GM21825 (cell line): ENCODE measurements at regions not wholly inside any gene's neighbourhood (a gene's known extent, or its start where the extent isn't known, plus 50 kb on each side); places are given as distances from the start of the nearest gene placed in this dataset.

ENCODE experiments used
- ATAC-seq: cut with Tn5 transposase; IDR thresholded peaks from one replicate; pipeline ENCODE4 v1.9.1; 2021; ENCODE audit warnings: mild to moderate bottlenecking, moderate library complexity; ENCODE audit not compliant: unreplicated experiment

- no peak for ATAC-seq
Observed at GRCh38 chr15:70271422-70272088, 173.8 kb upstream of the TLE3 start.

- no peak for ATAC-seq
Observed at GRCh38 chr15:70270752-70271111, 173.0 kb upstream of the TLE3 start.

- ATAC-seq = no peak
Observed at GRCh38 chr15:70269991-70270751, 172.5 kb upstream of the TLE3 start.

GRCh38 chr15:70269311-70269911 is 171.7 kb upstream of the TLE3 start:
- no peak for ATAC-seq

- no peak for ATAC-seq
Observed at GRCh38 chr15:70268698-70269251, 171.1 kb upstream of the TLE3 start.

GRCh38 chr15:70267879-70268278 is 170.2 kb upstream of the TLE3 start:
- no peak for ATAC-seq

GRCh38 chr15:70267306-70267705 is 169.6 kb upstream of the TLE3 start:
- no peak for ATAC-seq

- ATAC-seq = no peak
Observed at GRCh38 chr15:70266412-70267121, 168.8 kb upstream of the TLE3 start.

GRCh38 chr15:70265986-70266385 is 168.3 kb upstream of the TLE3 start:
- no peak for ATAC-seq

- no peak for ATAC-seq
Observed at GRCh38 chr15:70265466-70265978, 167.8 kb upstream of the TLE3 start.

- no peak for ATAC-seq
Observed at GRCh38 chr15:70264738-70265465, 167.2 kb upstream of the TLE3 start.

GRCh38 chr15:70264014-70264582 is 166.4 kb upstream of the TLE3 start:
- ATAC-seq = no peak

GRCh38 chr15:70262591-70263274 is 165.0 kb upstream of the TLE3 start:
- ATAC-seq = no peak

GRCh38 chr15:70262171-70262570 is 164.5 kb upstream of the TLE3 start:
- ATAC-seq = no peak

- no peak for ATAC-seq
Observed at GRCh38 chr15:70261083-70261482, 163.4 kb upstream of the TLE3 start.

- no peak for ATAC-seq
Observed at GRCh38 chr15:70260580-70260979, 162.9 kb upstream of the TLE3 start.

GRCh38 chr15:70259640-70260508 is 162.2 kb upstream of the TLE3 start:
- no peak for ATAC-seq

- ATAC-seq = peak; percentile 20
Observed at GRCh38 chr15:70259028-70259424, 161.3 kb upstream of the TLE3 start.
